ENCODE measurements at regions not wholly inside any gene's neighbourhood (a gene's known extent, or its start where the extent isn't known, plus 50 kb on each side); places are given as distances from the start of the nearest gene placed in this dataset.

GRCh38 chr5:126065061-126065460 lies 358.1 kb upstream of the GRAMD2B start:
- no peak for DNase-seq (ENCODE audit: low read depth, low spot score)
- in situ Hi-C loops (cut with HindIII; ENCODE audit: low pct_unique_long_range_greater_than_20kb, low sequenced_read_pairs) = no loop called here

GRCh38 chr5:126066836-126067235 lies 356.4 kb upstream of the GRAMD2B start:
- in situ Hi-C loops (cut with HindIII; ENCODE audit: low pct_unique_long_range_greater_than_20kb, low sequenced_read_pairs) = no loop called here

GRCh38 chr5:126067404-126067803 lies 355.8 kb upstream of the GRAMD2B start:
- in situ Hi-C loops (cut with HindIII; ENCODE audit: low pct_unique_long_range_greater_than_20kb, low sequenced_read_pairs) = no loop called here
- no peak for DNase-seq (ENCODE audit: low read depth, low spot score)

More at GRCh38 chr5:126066836-126067235, 356.4 kb upstream of the GRAMD2B start:
- no peak for DNase-seq (ENCODE audit: low read depth, low spot score)

GRCh38 chr5:126069329-126069728 lies 353.9 kb upstream of the GRAMD2B start:
- in situ Hi-C loops (cut with HindIII; ENCODE audit: low pct_unique_long_range_greater_than_20kb, low sequenced_read_pairs) = no loop called here
- no peak for DNase-seq (ENCODE audit: low read depth, low spot score)

- DNase-seq (ENCODE audit: low read depth, low spot score) = no peak
- in situ Hi-C loops (cut with HindIII; ENCODE audit: low pct_unique_long_range_greater_than_20kb, low sequenced_read_pairs) = no loop called here
Observed at GRCh38 chr5:126070481-126070880, 352.7 kb upstream of the GRAMD2B start.

GRCh38 chr5:126074538-126074937 lies 348.7 kb upstream of the GRAMD2B start:
- in situ Hi-C loops (cut with HindIII; ENCODE audit: low pct_unique_long_range_greater_than_20kb, low sequenced_read_pairs) = no loop called here
- DNase-seq (ENCODE audit: low read depth, low spot score) = no peak

GRCh38 chr5:126079266-126079665 lies 343.9 kb upstream of the GRAMD2B start:
- DNase-seq (ENCODE audit: low read depth, low spot score) = no peak
- in situ Hi-C loops (cut with HindIII; ENCODE audit: low pct_unique_long_range_greater_than_20kb, low sequenced_read_pairs) = no loop called here

- in situ Hi-C loops (cut with HindIII; ENCODE audit: low pct_unique_long_range_greater_than_20kb, low sequenced_read_pairs) = no loop called here
- no peak for DNase-seq (ENCODE audit: low read depth, low spot score)
Observed at GRCh38 chr5:126081209-126081608, 342.0 kb upstream of the GRAMD2B start.

GRCh38 chr5:126093041-126093440 lies 330.2 kb upstream of the GRAMD2B start:
- no peak for DNase-seq (ENCODE audit: low read depth, low spot score)
- in situ Hi-C loops (cut with HindIII; ENCODE audit: low pct_unique_long_range_greater_than_20kb, low sequenced_read_pairs) = no loop called here

GRCh38 chr5:126093718-126094117 lies 329.5 kb upstream of the GRAMD2B start:
- in situ Hi-C loops (cut with HindIII; ENCODE audit: low pct_unique_long_range_greater_than_20kb, low sequenced_read_pairs) = no loop called here
- no peak for DNase-seq (ENCODE audit: low read depth, low spot score)

- in situ Hi-C loops (cut with HindIII; ENCODE audit: low pct_unique_long_range_greater_than_20kb, low sequenced_read_pairs) = no loop called here
Observed at GRCh38 chr5:126094991-126095390, 328.2 kb upstream of the GRAMD2B start.

GRCh38 chr5:126096442-126097006 lies 326.7 kb upstream of the GRAMD2B start:
- in situ Hi-C loops (cut with HindIII; ENCODE audit: low pct_unique_long_range_greater_than_20kb, low sequenced_read_pairs) = no loop called here
- no peak for DNase-seq (ENCODE audit: low read depth, low spot score)

More at GRCh38 chr5:126094991-126095390, 328.2 kb upstream of the GRAMD2B start:
- DNase-seq (ENCODE audit: low read depth, low spot score) = no peak

- DNase-seq (ENCODE audit: low read depth, low spot score) = no peak
- in situ Hi-C loops (cut with HindIII; ENCODE audit: low pct_unique_long_range_greater_than_20kb, low sequenced_read_pairs) = no loop called here
Observed at GRCh38 chr5:126097876-126098275, 325.3 kb upstream of the GRAMD2B start.

- in situ Hi-C loops (cut with HindIII; ENCODE audit: low pct_unique_long_range_greater_than_20kb, low sequenced_read_pairs) = no loop called here
- DNase-seq (ENCODE audit: low read depth, low spot score) = no peak
Observed at GRCh38 chr5:126098330-126099017, 324.7 kb upstream of the GRAMD2B start.

- no peak for DNase-seq (ENCODE audit: low read depth, low spot score)
- in situ Hi-C loops (cut with HindIII; ENCODE audit: low pct_unique_long_range_greater_than_20kb, low sequenced_read_pairs) = no loop called here
Observed at GRCh38 chr5:126099077-126099476, 324.1 kb upstream of the GRAMD2B start.

GRCh38 chr5:126100767-126101166 lies 322.4 kb upstream of the GRAMD2B start:
- peak; percentile 57 for DNase-seq (ENCODE audit: low read depth, low spot score)
- in situ Hi-C loops (cut with HindIII; ENCODE audit: low pct_unique_long_range_greater_than_20kb, low sequenced_read_pairs) = no loop called here

- in situ Hi-C loops (cut with HindIII; ENCODE audit: low pct_unique_long_range_greater_than_20kb, low sequenced_read_pairs) = no loop called here
- DNase-seq (ENCODE audit: low read depth, low spot score) = no peak
Observed at GRCh38 chr5:126101901-126102300, 321.3 kb upstream of the GRAMD2B start.

GRCh38 chr5:126103050-126103449 lies 320.2 kb upstream of the GRAMD2B start:
- no peak for DNase-seq (ENCODE audit: low read depth, low spot score)
- in situ Hi-C loops (cut with HindIII; ENCODE audit: low pct_unique_long_range_greater_than_20kb, low sequenced_read_pairs) = no loop called here

GRCh38 chr5:126103868-126104267 lies 319.3 kb upstream of the GRAMD2B start:
- in situ Hi-C loops (cut with HindIII; ENCODE audit: low pct_unique_long_range_greater_than_20kb, low sequenced_read_pairs) = no loop called here

More at GRCh38 chr5:126103868-126104267, 319.3 kb upstream of the GRAMD2B start:
- DNase-seq (ENCODE audit: low read depth, low spot score) = no peak
